ENCODE measurements at regions not wholly inside any gene's neighbourhood (a gene's known extent, or its start where the extent isn't known, plus 50 kb on each side); places are given as distances from the start of the nearest gene placed in this dataset.

DNA sequence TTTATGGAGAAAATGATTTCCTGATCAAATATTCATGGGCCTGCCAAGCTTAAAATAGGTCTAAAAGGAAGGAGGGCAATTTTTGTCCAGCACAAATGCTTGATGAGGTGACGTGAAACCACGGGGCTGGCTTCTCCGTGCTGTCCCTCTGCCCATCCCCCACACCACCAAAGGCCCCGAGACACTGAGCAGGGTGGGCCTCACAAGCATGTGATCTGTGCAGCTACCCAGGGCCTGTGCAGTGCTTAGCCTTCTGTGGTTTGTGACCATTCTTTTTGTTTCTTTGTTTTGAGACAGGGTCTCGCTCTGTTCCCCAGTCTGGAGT is 94.8 kb upstream of the RTL6 start:
- TF ChIP-seq, protein P1, sequence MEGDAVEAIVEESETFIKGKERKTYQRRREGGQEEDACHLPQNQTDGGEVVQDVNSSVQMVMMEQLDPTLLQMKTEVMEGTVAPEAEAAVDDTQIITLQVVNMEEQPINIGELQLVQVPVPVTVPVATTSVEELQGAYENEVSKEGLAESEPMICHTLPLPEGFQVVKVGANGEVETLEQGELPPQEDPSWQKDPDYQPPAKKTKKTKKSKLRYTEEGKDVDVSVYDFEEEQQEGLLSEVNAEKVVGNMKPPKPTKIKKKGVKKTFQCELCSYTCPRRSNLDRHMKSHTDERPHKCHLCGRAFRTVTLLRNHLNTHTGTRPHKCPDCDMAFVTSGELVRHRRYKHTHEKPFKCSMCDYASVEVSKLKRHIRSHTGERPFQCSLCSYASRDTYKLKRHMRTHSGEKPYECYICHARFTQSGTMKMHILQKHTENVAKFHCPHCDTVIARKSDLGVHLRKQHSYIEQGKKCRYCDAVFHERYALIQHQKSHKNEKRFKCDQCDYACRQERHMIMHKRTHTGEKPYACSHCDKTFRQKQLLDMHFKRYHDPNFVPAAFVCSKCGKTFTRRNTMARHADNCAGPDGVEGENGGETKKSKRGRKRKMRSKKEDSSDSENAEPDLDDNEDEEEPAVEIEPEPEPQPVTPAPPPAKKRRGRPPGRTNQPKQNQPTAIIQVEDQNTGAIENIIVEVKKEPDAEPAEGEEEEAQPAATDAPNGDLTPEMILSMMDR (IDR thresholded peaks at IDR 0.05): no peak
- TF ChIP-seq EZH2 (IDR thresholded peaks at IDR 0.05) (no peak), EZH2phosphoT487 (IDR thresholded peaks at IDR 0.05) (no peak)
